ENCODE measurements at regions not wholly inside any gene's neighbourhood (a gene's known extent, or its start where the extent isn't known, plus 50 kb on each side); places are given as distances from the start of the nearest gene placed in this dataset.

DNA sequence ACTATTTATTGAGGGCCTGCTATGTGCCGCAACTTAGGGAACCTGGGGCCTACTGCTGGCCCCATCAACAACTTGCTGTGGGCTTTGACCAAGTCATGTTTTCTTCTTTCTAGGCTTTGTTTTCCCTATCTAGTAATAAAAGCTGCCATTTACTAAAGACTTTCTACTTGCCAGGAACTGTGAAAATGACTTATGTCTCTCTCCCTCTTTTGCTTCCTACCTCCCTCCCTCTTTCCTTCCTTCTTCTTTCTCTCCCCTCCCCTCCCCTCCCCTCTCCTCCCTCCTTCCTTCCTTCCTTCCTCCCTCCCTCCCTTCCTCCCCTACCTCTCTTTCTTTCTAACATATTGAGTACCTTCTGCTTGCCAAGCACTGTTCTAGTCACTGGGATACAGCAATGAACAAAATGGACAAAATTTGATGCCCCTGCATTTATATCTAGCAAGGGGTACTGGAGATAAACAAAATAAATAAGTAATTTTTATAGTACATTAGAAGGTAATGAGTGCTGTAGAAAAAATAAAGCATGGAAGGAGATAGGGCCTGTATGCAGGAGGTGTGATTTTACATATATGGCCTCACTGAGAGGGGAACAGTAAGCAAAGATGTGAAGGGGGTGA, 170.3 kb upstream of the USP24 start:
- TF ChIP-seq EZH2 (IDR thresholded peaks at IDR 0.05; ENCODE audit: low read length, unreplicated experiment) (no peak), EZH2phosphoT487 (IDR thresholded peaks at IDR 0.05; ENCODE audit: borderline replicate concordance, low read length) (no peak)
- no peaks in the 10 kb centered on the region for H3F3A ChIP-seq (ENCODE audit: low read length, unreplicated experiment)
- H3K4me2 ChIP-seq (ENCODE audit: low read length), result no peak overlapping the region
- peaks cover 7% of the 10 kb centered on the region; the same call in 1 of the 2 replicates for H3K9me3 ChIP-seq (ENCODE audit: low read length)
- no peaks in the 10 kb centered on the region for H3K9me2 ChIP-seq (replicated peaks; ENCODE audit: low read length)
- no peak overlapping the region for H3K27ac ChIP-seq (ENCODE audit: low read length)
- no peak overlapping the region for H2AFZ ChIP-seq (ENCODE audit: low read length)
- POLR2A ChIA-PET (ENCODE audit: unreplicated experiment), result no interaction called here
- no peaks in the 10 kb centered on the region for H3K4me1 ChIP-seq (ENCODE audit: insufficient read depth, low read length)
- no peak overlapping the region for H3K4me3 ChIP-seq (ENCODE audit: low read length)
- H3K79me2 ChIP-seq (ENCODE audit: low read length), result no peaks in the 10 kb centered on the region
- no peak overlapping the region for H3K9ac ChIP-seq (ENCODE audit: low read length)
- CTCF ChIA-PET, result no interaction called here
- intact Hi-C loops (cut with micrococcal nuclease), result no loop called here
- no peaks in the 10 kb centered on the region for H4K20me1 ChIP-seq (ENCODE audit: low read length)
- no peaks in the 10 kb centered on the region for H3K27me3 ChIP-seq (ENCODE audit: low read length)
- peaks cover 7% of the 10 kb centered on the region; the same call in 1 of the 2 replicates for H3K36me3 ChIP-seq (ENCODE audit: low read depth, low read length)
- BruUV-seq (replicated peaks), result no TSS peak
- ATAC-seq (no peak), DNase-seq (no peak)

DNA sequence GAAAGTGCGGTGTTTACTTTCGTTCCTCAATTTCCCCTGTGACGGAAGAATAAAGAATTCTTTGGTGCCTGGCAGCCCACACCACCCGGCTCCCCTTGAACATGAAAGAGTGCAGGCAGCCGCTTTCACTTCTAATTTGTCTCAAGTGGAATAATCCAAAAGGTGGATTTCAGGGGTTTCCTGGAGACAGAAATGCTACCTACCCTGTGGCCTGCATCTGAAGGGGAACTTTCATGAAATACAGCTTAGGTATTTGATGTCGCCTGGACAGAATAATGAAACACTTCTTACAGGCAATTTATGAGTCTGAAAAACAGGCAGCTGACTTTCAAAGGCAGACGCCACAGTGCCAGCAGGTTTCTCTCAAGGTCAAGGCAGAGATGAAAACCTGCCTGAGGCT, 169.5 kb upstream of the USP24 start:
- Histone ChIP-seq H3K9me3 (ENCODE audit: low read length) (peaks cover 6% of the 10 kb centered on the region; the same call in 1 of the 2 replicates), H3K27me3 (ENCODE audit: low read length) (no peaks in the 10 kb centered on the region), H3K79me2 (ENCODE audit: low read length) (no peaks in the 10 kb centered on the region), H3F3A (ENCODE audit: low read length, unreplicated experiment) (no peaks in the 10 kb centered on the region), H3K9ac (ENCODE audit: low read length) (no peak overlapping the region), H2AFZ (ENCODE audit: low read length) (no peak overlapping the region), H3K36me3 (ENCODE audit: low read depth, low read length) (peaks cover 6% of the 10 kb centered on the region; the same call in 1 of the 2 replicates), H3K4me3 (ENCODE audit: low read length) (no peak overlapping the region), H3K4me1 (ENCODE audit: insufficient read depth, low read length) (0 out of 2 replicates have a peak, but pooled peaks cover under 1% of the 10 kb centered on the region), H3K4me2 (ENCODE audit: low read length) (no peak overlapping the region), H3K9me2 (replicated peaks; ENCODE audit: low read length) (no peaks in the 10 kb centered on the region), H3K27ac (ENCODE audit: low read length) (no peak overlapping the region), H4K20me1 (ENCODE audit: low read length) (no peaks in the 10 kb centered on the region)
- DNase-seq, result no peak
- TF ChIP-seq EZH2 (IDR thresholded peaks at IDR 0.05; ENCODE audit: low read length, unreplicated experiment) (no peak), EZH2phosphoT487 (IDR thresholded peaks at IDR 0.05; ENCODE audit: borderline replicate concordance, low read length) (no peak)
- TF ChIP-seq, protein P1, sequence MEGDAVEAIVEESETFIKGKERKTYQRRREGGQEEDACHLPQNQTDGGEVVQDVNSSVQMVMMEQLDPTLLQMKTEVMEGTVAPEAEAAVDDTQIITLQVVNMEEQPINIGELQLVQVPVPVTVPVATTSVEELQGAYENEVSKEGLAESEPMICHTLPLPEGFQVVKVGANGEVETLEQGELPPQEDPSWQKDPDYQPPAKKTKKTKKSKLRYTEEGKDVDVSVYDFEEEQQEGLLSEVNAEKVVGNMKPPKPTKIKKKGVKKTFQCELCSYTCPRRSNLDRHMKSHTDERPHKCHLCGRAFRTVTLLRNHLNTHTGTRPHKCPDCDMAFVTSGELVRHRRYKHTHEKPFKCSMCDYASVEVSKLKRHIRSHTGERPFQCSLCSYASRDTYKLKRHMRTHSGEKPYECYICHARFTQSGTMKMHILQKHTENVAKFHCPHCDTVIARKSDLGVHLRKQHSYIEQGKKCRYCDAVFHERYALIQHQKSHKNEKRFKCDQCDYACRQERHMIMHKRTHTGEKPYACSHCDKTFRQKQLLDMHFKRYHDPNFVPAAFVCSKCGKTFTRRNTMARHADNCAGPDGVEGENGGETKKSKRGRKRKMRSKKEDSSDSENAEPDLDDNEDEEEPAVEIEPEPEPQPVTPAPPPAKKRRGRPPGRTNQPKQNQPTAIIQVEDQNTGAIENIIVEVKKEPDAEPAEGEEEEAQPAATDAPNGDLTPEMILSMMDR (conservative IDR thresholded peaks at IDR 0.05; ENCODE audit: low read depth, low read length), result no peak
- ChIA-PET POLR2A (ENCODE audit: unreplicated experiment) (no interaction called here), CTCF (no interaction called here)
- intact Hi-C loops (cut with micrococcal nuclease), result no loop called here
- no peak for ATAC-seq
- no TSS peak for BruUV-seq (replicated peaks)

DNA sequence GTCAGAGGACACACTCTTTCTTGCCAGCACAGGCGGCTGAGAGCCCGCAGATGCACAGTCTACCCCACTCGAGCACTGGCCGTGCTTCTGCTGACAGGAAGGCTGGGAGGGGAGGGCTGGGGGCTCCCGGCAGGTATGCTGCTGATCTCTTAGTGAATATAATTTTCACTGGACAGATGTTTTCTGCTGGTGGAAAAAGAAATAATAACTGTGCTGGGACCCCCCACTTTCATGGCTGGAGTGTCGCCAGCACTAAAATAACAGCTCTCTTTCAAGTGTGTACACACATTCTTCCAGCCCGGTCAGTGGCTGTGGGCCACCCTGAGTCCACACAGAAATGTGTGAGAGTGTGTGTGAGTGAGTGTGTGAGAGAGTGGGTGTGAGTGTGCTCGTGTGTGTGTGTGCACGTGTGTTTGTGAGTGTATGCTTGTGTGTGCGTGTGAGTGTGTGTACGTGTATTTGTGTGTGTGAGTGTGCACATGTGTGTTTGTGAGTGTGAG, 167.7 kb upstream of the USP24 start:
- Histone ChIP-seq H3K27ac (ENCODE audit: low read length) (no peak overlapping the region), H3K36me3 (ENCODE audit: low read depth, low read length) (no peaks in the 10 kb centered on the region), H3K79me2 (ENCODE audit: low read length) (no peaks in the 10 kb centered on the region), H3K27me3 (ENCODE audit: low read length) (no peaks in the 10 kb centered on the region), H3K4me1 (ENCODE audit: insufficient read depth, low read length) (peaks cover 14% of the 10 kb centered on the region; the same call in 1 of the 2 replicates), H3K9me2 (replicated peaks; ENCODE audit: low read length) (no peaks in the 10 kb centered on the region), H3K9me3 (ENCODE audit: low read length) (no peaks in the 10 kb centered on the region), H2AFZ (ENCODE audit: low read length) (no peak overlapping the region), H3K9ac (ENCODE audit: low read length) (no peak overlapping the region), H3F3A (ENCODE audit: low read length, unreplicated experiment) (no peaks in the 10 kb centered on the region), H3K4me2 (ENCODE audit: low read length) (no peak overlapping the region), H4K20me1 (ENCODE audit: low read length) (no peaks in the 10 kb centered on the region), H3K4me3 (ENCODE audit: low read length) (no peak overlapping the region)
- intact Hi-C loops (cut with micrococcal nuclease), result no loop called here
- DNase-seq (no peak), ATAC-seq (no peak)
- POLR2A ChIA-PET (ENCODE audit: unreplicated experiment), result no interaction called here
- no TSS peak for BruUV-seq (replicated peaks)
- CTCF ChIA-PET, result no interaction called here
- TF ChIP-seq, protein P1 (conservative IDR thresholded peaks at IDR 0.05; ENCODE audit: low read depth, low read length), result no peak
- no peak for TF ChIP-seq EZH2phosphoT487 (IDR thresholded peaks at IDR 0.05; ENCODE audit: borderline replicate concordance, low read length)
